GM13976 (cell line): ENCODE measurements at regions not wholly inside any gene's neighbourhood (a gene's known extent, or its start where the extent isn't known, plus 50 kb on each side); places are given as distances from the start of the nearest gene placed in this dataset.

ENCODE experiments used
- DNase-seq: peaks from one replicate; pipeline ENCODE4 v3.0.0; 2012; ENCODE audit warnings: low spot score
- CTCF ChIP-seq: IDR thresholded peaks from 2 replicates; pipeline ENCODE4 v1.5.1; 2012; ENCODE audit warnings: borderline replicate concordance, mild to moderate bottlenecking; ENCODE audit not compliant: insufficient read depth; ENCODE audit errors: extremely low read depth, missing control alignments, control extremely low read depth
- in situ Hi-C: fragments of 300-500 bp; cut with MboI; formaldehyde crosslinking; loops from one replicate; pipeline ENCODE4 v1.12.0; 2022; ENCODE audit warnings: low sequenced_read_pairs, mixed read lengths, inconsistent platforms; ENCODE audit not compliant: unreplicated experiment

GRCh38 chr2:106963156-106963555, 77.2 kb upstream of the ST6GAL2 start:
- TF ChIP-seq CTCF: no peak
- DNase-seq: no peak
- in situ Hi-C loops: no loop called here

DNA sequence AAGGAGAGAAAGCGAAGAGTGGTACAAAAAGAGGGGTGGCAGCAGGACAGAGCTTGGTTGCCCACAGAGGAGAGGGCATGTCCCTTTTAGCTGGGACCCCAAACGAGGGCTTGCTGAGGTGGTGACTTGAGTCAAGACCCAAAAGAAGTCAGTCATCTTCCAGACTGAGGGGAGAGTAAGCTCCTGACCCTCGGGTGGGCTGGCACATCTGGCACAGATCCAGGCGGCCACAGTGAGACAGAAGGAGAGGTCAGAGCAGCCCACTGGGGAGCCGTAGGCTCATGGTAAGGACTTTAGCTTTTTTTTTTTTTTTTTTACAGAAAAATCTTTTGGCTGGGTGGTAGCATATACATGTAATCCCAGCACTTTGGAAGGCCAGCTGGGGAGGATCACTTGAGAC, 77.9 kb upstream of the ST6GAL2 start:
- no peak for TF ChIP-seq CTCF
- no peak for DNase-seq
- in situ Hi-C loops: no loop called here

DNA sequence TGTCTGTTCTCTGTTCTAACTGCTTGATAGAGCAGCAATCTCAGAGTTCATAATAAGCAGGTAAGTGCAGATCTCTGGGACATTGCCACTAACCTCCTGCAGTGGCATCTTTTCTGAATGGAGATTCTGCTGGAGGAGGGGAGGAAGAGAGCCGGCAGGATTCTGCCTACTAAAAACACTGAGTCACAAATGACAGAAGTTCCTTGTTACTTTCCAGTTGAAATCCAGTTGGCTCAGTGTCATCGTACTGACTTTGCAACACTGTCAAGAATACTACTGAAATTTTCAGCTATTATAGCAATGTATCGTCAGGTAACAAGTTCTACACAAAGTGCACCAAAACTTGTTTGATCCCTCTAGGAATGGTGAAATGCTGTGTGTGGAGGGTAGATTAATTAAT, 79.6 kb upstream of the ST6GAL2 start:
- in situ Hi-C loops: no loop called here
- DNase-seq: no peak
- no peak for TF ChIP-seq CTCF

DNA sequence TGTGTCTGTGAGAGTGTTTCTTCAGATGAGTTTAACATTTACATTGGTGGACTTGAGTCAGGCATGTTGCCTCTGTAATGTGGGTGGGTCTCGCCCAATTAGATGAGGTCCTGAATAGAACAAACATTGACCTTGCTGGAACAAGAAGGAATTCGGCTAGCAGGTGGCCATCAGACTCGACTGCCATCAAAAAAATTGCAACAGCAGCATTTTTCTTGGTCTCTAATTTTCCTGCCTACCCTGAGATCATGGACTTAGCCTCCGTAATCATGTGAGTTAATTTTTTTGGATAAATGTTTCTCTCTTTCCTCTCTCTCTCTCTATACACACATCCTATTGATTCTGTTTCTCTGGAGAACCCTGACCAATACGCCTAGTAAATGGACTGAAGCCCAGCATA, 83.8 kb upstream of the ST6GAL2 start:
- in situ Hi-C loops: no loop called here
- DNase-seq: no peak
- no peak for TF ChIP-seq CTCF

GRCh38 chr2:106970471-106971261, 84.7 kb upstream of the ST6GAL2 start:
- in situ Hi-C loops: no loop called here
- TF ChIP-seq CTCF: no peak
- no peak for DNase-seq

DNA sequence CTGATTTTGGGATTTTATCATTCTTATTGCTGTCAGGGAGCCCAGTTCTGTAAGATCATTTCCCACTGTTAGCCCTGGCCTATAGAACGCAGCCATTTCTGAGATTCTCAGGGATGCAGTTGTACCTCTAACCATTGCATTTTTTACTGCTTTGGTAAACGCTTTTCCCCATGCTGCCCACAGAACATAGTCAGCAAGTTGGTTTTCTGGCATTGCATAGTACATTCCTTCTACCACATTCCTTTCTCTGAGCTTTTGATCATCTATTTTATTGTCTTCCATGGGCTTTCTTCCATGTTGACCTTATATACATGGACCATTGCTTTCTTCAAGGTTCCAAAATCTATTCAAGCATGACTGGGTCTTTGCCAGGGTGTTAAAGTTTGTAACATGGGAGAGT, 86.8 kb upstream of the ST6GAL2 start:
- in situ Hi-C loops: no loop called here
- DNase-seq: no peak
- TF ChIP-seq CTCF: no peak

DNA sequence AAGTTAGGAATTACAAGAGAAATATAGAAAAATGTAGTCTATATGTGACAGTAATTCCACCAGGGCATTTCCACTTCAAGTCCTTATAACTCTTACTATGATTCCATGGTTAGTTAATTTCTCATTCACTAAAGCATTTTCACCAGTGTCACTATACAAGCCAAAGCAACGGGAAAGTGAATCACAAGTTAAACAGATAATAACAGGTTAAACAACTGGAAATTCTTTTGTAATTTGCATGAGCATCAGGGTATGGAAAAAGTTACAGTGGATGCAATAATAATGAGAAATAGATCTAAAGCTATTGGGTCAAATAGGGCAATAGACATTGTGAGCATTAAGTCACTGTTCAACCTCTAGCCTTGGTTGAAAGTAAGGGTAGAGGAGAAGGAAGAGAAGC, 88.9 kb upstream of the ST6GAL2 start:
- no peak for TF ChIP-seq CTCF
- in situ Hi-C loops: no loop called here
- no peak for DNase-seq
